Stimulated activated naive B cell treated with anti-CD40 and anti-IgM and Interleukin-4, amounts not matched to agents 10 μg/mL and 1 μg/mL and 100 μg/mL, for 72 hours (primary cell): ENCODE measurements at regions not wholly inside any gene's neighbourhood (a gene's known extent, or its start where the extent isn't known, plus 50 kb on each side); places are given as distances from the start of the nearest gene placed in this dataset.

Experiments
- ATAC-seq, 2 donors: fragments of 150-1000 bp; cut with Tn5 transposase; replicated peaks; 2 replicates each; pipeline ENCODE4 v1.10.0; 2021; ENCODE audit warnings: moderate library complexity in 1 of 2
- DNase-seq: peaks from one replicate; pipeline ENCODE4 v3.0.0; 2021
- H3K27ac Mint-ChIP-seq: one replicate; pipeline ENCODE4 v1.8.0; 2022; ENCODE audit warnings: mild to moderate bottlenecking, mixed read lengths
- H3K27me3 Mint-ChIP-seq, 2 donors: one replicate each; pipeline ENCODE4 v1.8.0; 2022; ENCODE audit warnings: mixed read lengths in 2 of 2
- H3K36me3 Mint-ChIP-seq, 2 donors: one replicate each; pipeline ENCODE4 v1.8.0; 2022; ENCODE audit warnings: mixed read lengths in 2 of 2, mild to moderate bottlenecking in 1 of 2
- H3K4me1 Mint-ChIP-seq, 2 donors: one replicate each; pipeline ENCODE4 v1.8.0; 2022; ENCODE audit warnings: mixed read lengths in 2 of 2, mild to moderate bottlenecking in 1 of 2
- H3K4me3 Mint-ChIP-seq, 2 donors: one replicate each; pipeline ENCODE4 v1.8.0; 2022; ENCODE audit warnings: mild to moderate bottlenecking in 2 of 2, mixed read lengths in 2 of 2, moderate library complexity in 1 of 2
- H3K9me3 Mint-ChIP-seq, 2 donors: one replicate each; pipeline ENCODE4 v1.8.0; 2022; ENCODE audit warnings: mixed read lengths in 2 of 2, mild to moderate bottlenecking in 1 of 2

DNA sequence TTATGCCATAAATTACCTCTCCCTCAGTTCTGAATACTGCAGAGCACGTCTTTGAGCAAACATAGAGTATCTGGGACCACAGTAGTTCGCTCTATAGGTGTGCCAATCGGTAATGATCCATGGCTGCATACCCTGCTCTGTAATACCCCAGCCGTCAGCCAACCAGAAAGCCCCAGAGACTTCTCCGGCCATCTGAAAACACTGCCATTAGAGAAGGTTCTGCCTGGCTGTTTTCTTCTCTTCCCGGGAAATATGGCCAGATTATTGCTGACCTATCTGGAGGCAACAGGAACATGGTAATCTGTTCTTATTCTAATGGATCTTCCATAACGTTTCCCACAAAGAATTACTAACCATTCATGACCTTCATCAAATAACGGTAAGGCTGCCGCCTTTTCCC is 139.9 kb downstream of the RPS12 start:
- ATAC-seq, result no peak
- no peak overlapping the region for H3K27ac Mint-ChIP-seq
- H3K9me3 Mint-ChIP-seq, result no peaks in the 10 kb centered on the region
- no peak overlapping the region for H3K4me3 Mint-ChIP-seq
- no peak for DNase-seq
- peaks cover 13 to 34% of the 10 kb centered on the region in 2 donors for H3K27me3 Mint-ChIP-seq
- no peaks in the 10 kb centered on the region for H3K4me1 Mint-ChIP-seq
- H3K36me3 Mint-ChIP-seq, result no peaks in the 10 kb centered on the region

- Mint-ChIP-seq H3K36me3 (no peaks in the 10 kb centered on the region), H3K4me1 (peaks cover 0 to 2% of the 10 kb centered on the region in 2 donors), H3K27ac (no peak overlapping the region), H3K4me3 (no peak overlapping the region), H3K27me3 (peaks cover 13 to 31% of the 10 kb centered on the region in 2 donors), H3K9me3 (no peaks in the 10 kb centered on the region)
- ATAC-seq, result no peak
- no peak for DNase-seq
Observed at GRCh38 chr6:132954936-132955335, 140.6 kb downstream of the RPS12 start.

- Mint-ChIP-seq H3K4me1 (peaks cover 0 to 2% of the 10 kb centered on the region in 2 donors), H3K36me3 (no peaks in the 10 kb centered on the region), H3K4me3 (no peak overlapping the region), H3K27me3 (peaks cover 31 to 53% of the 10 kb centered on the region in 2 donors), H3K27ac (no peak overlapping the region), H3K9me3 (no peaks in the 10 kb centered on the region)
- no peak for DNase-seq
- ATAC-seq, result no peak
Observed at GRCh38 chr6:132959639-132960326, 145.4 kb downstream of the RPS12 start.

DNA sequence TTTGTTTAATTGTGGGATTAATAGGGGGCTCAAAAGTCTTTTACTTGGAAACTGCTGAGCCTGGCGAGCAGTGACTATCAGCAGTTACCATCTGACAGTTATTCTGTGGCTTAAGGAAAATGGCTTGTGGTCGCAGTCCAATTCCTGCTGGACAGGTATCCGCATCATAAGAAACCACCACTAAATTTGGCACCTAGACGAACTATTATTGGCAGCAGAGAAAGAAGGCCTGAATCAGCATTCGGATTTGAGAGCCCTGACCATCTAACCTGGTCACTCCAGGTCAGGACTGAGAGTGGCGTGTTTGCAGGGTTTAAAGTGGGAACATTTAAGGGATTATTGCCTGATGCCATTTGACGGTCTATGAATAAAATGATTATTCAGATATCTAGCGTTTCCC is 146.4 kb downstream of the RPS12 start:
- H3K4me1 Mint-ChIP-seq, result peaks cover 0 to 2% of the 10 kb centered on the region in 2 donors
- H3K36me3 Mint-ChIP-seq, result no peaks in the 10 kb centered on the region
- H3K27me3 Mint-ChIP-seq, result peaks cover 31 to 57% of the 10 kb centered on the region in 2 donors
- H3K27ac Mint-ChIP-seq, result no peak overlapping the region
- no peak for ATAC-seq
- no peak overlapping the region for H3K4me3 Mint-ChIP-seq
- DNase-seq, result no peak
- no peaks in the 10 kb centered on the region for H3K9me3 Mint-ChIP-seq

- Mint-ChIP-seq H3K27me3 (peaks cover 31 to 57% of the 10 kb centered on the region in 2 donors), H3K4me3 (no peak overlapping the region), H3K4me1 (peaks cover 0 to 2% of the 10 kb centered on the region in 2 donors), H3K9me3 (no peaks in the 10 kb centered on the region), H3K27ac (no peak overlapping the region), H3K36me3 (no peaks in the 10 kb centered on the region)
- ATAC-seq (no peak), DNase-seq (no peak)
Observed at GRCh38 chr6:132961122-132961521, 146.8 kb downstream of the RPS12 start.

GRCh38 chr6:132961610-132962009 is 147.2 kb downstream of the RPS12 start:
- H3K36me3 Mint-ChIP-seq, result no peaks in the 10 kb centered on the region
- DNase-seq (no peak), ATAC-seq (peak in 1 of 2 donors; percentile 45)
- H3K9me3 Mint-ChIP-seq, result no peaks in the 10 kb centered on the region
- H3K27ac Mint-ChIP-seq, result no peak overlapping the region
- peaks cover 0 to 2% of the 10 kb centered on the region in 2 donors for H3K4me1 Mint-ChIP-seq
- peaks cover 28 to 53% of the 10 kb centered on the region in 2 donors for H3K27me3 Mint-ChIP-seq
- no peak overlapping the region for H3K4me3 Mint-ChIP-seq

GRCh38 chr6:132962936-132963868 is 148.8 kb downstream of the RPS12 start:
- Mint-ChIP-seq H3K4me1 (peaks cover 0 to 2% of the 10 kb centered on the region in 2 donors), H3K9me3 (no peaks in the 10 kb centered on the region), H3K27me3 (peaks cover 17 to 42% of the 10 kb centered on the region in 2 donors), H3K4me3 (no peak overlapping the region), H3K36me3 (no peaks in the 10 kb centered on the region), H3K27ac (no peak overlapping the region)
- ATAC-seq (peak; percentile 85 to 89), DNase-seq (peak; percentile 24)

DNA sequence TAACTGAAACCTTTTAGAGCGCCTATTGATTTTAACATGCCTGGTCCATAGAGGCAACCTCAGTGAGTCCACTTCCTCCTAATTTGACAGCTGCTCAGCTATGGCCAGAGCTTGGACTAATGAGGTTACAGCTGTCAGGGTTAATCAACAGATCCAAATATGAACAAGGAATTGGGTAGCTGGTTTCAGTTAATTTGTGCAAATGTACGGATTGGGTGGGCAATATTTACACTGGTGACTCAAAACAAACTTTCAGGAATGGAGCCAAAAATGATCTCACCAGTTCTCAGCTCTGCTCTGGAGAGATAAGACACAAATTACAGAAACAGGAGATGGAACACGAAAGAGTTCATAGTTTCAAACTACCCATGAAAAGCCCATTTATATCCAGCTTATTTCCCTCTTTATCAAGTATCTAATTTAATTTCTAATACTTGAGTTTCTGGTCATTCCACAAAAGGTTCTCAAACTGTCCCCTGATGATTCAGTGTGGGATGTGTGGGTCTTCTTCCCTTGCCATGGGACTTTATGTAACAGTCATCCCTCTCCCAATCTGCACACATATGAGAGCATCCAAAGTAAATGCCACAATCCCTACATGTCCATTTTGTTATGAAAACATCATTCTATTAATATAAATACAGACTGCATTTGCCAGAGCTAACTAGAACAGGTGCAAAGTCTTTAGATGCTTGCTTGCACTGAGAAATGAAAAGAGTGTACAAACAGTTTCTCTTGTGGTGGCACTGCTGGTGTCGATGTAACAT is 149.9 kb downstream of the RPS12 start:
- ATAC-seq, result no peak
- peaks cover 20 to 33% of the 10 kb centered on the region in 2 donors for H3K27me3 Mint-ChIP-seq
- no peak overlapping the region for H3K4me3 Mint-ChIP-seq
- no peak overlapping the region for H3K27ac Mint-ChIP-seq
- no peak for DNase-seq
- peaks cover 0 to 2% of the 10 kb centered on the region in 2 donors for H3K4me1 Mint-ChIP-seq
- no peaks in the 10 kb centered on the region for H3K9me3 Mint-ChIP-seq
- H3K36me3 Mint-ChIP-seq, result no peaks in the 10 kb centered on the region

- H3K4me1 Mint-ChIP-seq, result no peaks in the 10 kb centered on the region
- DNase-seq (no peak), ATAC-seq (no peak)
- H3K27ac Mint-ChIP-seq, result no peak overlapping the region
- H3K27me3 Mint-ChIP-seq, result peaks cover 22 to 31% of the 10 kb centered on the region in 2 donors
- no peaks in the 10 kb centered on the region for H3K9me3 Mint-ChIP-seq
- H3K36me3 Mint-ChIP-seq, result no peaks in the 10 kb centered on the region
- no peak overlapping the region for H3K4me3 Mint-ChIP-seq
Observed at GRCh38 chr6:132964868-132965382, 150.6 kb downstream of the RPS12 start.

- peaks cover 10 to 26% of the 10 kb centered on the region in 2 donors for H3K27me3 Mint-ChIP-seq
- no peaks in the 10 kb centered on the region for H3K36me3 Mint-ChIP-seq
- DNase-seq (no peak), ATAC-seq (no peak)
- no peak overlapping the region for H3K27ac Mint-ChIP-seq
- no peaks in the 10 kb centered on the region for H3K4me1 Mint-ChIP-seq
- H3K4me3 Mint-ChIP-seq, result no peak overlapping the region
- no peaks in the 10 kb centered on the region for H3K9me3 Mint-ChIP-seq
Observed at GRCh38 chr6:132967871-132968270, 153.5 kb downstream of the RPS12 start.

DNA sequence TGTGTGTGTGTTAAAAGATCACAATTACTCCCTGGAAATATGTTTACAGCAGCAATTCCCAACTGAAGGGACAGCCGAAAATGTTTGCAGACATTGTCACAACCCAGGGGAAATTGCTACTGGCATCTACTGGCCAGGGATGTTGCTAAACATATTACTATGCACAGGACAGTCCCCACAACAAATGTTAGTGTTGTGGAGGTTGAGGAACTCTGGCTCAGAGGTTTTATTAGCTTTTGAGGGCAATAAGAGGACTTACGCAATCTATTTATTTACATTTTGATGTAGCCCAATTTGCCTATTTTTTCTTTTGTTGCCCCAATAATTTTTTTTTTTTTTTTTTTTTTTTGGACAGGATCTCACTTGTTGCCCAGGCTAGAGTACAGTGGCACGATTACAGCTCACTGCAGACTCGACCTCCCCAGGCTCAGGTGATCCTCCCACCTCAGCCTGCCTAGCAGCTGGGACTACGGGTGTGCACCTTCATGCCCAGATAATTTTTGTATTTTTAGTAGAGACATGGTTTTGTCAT is 154.1 kb downstream of the RPS12 start:
- ATAC-seq (no peak), DNase-seq (no peak)
- Mint-ChIP-seq H3K4me1 (no peaks in the 10 kb centered on the region), H3K27ac (no peak overlapping the region), H3K36me3 (no peaks in the 10 kb centered on the region), H3K4me3 (no peak overlapping the region), H3K9me3 (no peaks in the 10 kb centered on the region), H3K27me3 (peaks cover 10 to 25% of the 10 kb centered on the region in 2 donors)

- H3K27me3 Mint-ChIP-seq, result peaks cover 5 to 18% of the 10 kb centered on the region in 2 donors
- H3K36me3 Mint-ChIP-seq, result no peaks in the 10 kb centered on the region
- no peaks in the 10 kb centered on the region for H3K4me1 Mint-ChIP-seq
- no peaks in the 10 kb centered on the region for H3K9me3 Mint-ChIP-seq
- no peak overlapping the region for H3K4me3 Mint-ChIP-seq
- DNase-seq (no peak), ATAC-seq (no peak)
- H3K27ac Mint-ChIP-seq, result no peak overlapping the region
Observed at GRCh38 chr6:132969196-132969595, 154.8 kb downstream of the RPS12 start.

DNA sequence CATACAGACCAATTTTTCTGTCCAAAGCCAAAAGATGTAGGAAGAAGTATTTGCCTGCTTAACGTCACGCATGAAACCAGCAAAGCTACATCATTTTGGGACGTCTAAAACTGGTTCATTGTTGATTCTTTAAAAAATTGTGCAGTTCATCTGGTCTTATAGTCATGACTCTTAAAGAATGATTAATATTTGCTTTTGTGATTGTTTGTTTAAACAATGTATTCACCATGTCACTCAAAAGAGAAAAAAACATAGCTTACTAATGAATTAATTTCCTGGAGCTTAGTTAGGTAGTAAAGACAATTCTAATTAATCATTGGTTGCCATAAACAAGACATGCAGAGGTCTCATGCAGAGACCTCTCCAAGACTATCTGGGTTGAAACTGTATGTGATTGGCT is 157.3 kb downstream of the RPS12 start:
- no peak overlapping the region for H3K4me3 Mint-ChIP-seq
- peaks cover 5 to 10% of the 10 kb centered on the region in 2 donors for H3K27me3 Mint-ChIP-seq
- ATAC-seq, result no peak

DNA sequence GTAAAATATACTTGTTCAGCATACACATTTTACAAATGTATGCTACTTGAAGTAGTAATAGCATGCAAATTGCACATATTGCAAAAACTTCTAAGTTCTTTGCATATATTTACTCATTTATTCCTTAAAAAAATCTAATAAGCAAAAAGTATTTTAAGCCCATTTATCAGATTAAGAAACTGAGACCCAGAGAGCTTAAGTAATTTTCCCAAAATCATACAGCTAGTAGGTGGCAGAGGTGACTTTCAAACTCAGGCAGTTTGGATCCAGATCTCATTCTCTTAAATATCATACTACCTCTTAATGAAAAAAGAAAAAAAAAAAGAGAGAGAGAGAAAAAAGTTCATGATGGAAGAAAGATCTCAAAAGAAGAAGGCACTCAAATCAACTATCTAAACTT is 157.9 kb downstream of the RPS12 start:
- no peak overlapping the region for H3K4me3 Mint-ChIP-seq
- H3K4me1 Mint-ChIP-seq, result no peaks in the 10 kb centered on the region
- ATAC-seq, result no peak
- no peak overlapping the region for H3K27ac Mint-ChIP-seq
- DNase-seq, result no peak
- H3K9me3 Mint-ChIP-seq, result no peaks in the 10 kb centered on the region
- no peaks in the 10 kb centered on the region for H3K36me3 Mint-ChIP-seq
- H3K27me3 Mint-ChIP-seq, result peaks cover 8 to 10% of the 10 kb centered on the region in 2 donors

More for the DNA sequence above, 157.3 kb downstream of the RPS12 start:
- H3K36me3 Mint-ChIP-seq, result no peaks in the 10 kb centered on the region
- H3K4me1 Mint-ChIP-seq, result no peaks in the 10 kb centered on the region
- no peak for DNase-seq
- H3K9me3 Mint-ChIP-seq, result no peaks in the 10 kb centered on the region
- no peak overlapping the region for H3K27ac Mint-ChIP-seq
